IPS DF 4.7 (cell line): ENCODE measurements at regions not wholly inside any gene's neighbourhood (a gene's known extent, or its start where the extent isn't known, plus 50 kb on each side); places are given as distances from the start of the nearest gene placed in this dataset.
"Not testable (repeated sequence)": the region's sequence is repeated elsewhere in the genome, so short reads cannot be mapped to it uniquely, and the experiment has no call there.

Experiments
- DNase-seq: peaks from one replicate; pipeline ENCODE4 v3.0.0-alpha.2; 2013; ENCODE audit warnings: low spot score; ENCODE audit errors: extremely low read depth

GRCh38 chr4:85018983-85019382 lies 52.5 kb upstream of the WDFY3 start:
- no peak for DNase-seq

GRCh38 chr4:85019411-85019810 lies 52.9 kb upstream of the WDFY3 start:
- no peak for DNase-seq

- DNase-seq, result no peak
Measured at GRCh38 chr4:85024671-85025070, 58.2 kb upstream of the WDFY3 start.

- no peak for DNase-seq
Measured at GRCh38 chr4:85028910-85029309, 62.4 kb upstream of the WDFY3 start.

GRCh38 chr4:85029453-85029852 lies 63.0 kb upstream of the WDFY3 start:
- no peak for DNase-seq

GRCh38 chr4:85030156-85030555 lies 63.7 kb upstream of the WDFY3 start:
- DNase-seq, result no peak

- DNase-seq, result not testable (repeated sequence)
Measured at GRCh38 chr4:85033838-85034237, 67.3 kb upstream of the WDFY3 start.

- no peak for DNase-seq
Measured at GRCh38 chr4:85039526-85039925, 73.0 kb upstream of the WDFY3 start.

GRCh38 chr4:85043812-85044496 lies 77.5 kb upstream of the WDFY3 start:
- DNase-seq, result not testable (repeated sequence)

GRCh38 chr4:85050736-85051135 lies 84.2 kb upstream of the WDFY3 start:
- no peak for DNase-seq

GRCh38 chr4:85051526-85051925 lies 85.0 kb upstream of the WDFY3 start:
- no peak for DNase-seq

GRCh38 chr4:85054925-85055324 lies 88.4 kb upstream of the WDFY3 start:
- not testable (repeated sequence) for DNase-seq

GRCh38 chr4:85058551-85058950 lies 92.1 kb upstream of the WDFY3 start:
- no peak for DNase-seq

GRCh38 chr4:85061974-85062373 lies 95.5 kb upstream of the WDFY3 start:
- no peak for DNase-seq

- DNase-seq, result no peak
Measured at GRCh38 chr4:85062466-85062865, 96.0 kb upstream of the WDFY3 start.

- no peak for DNase-seq
Measured at GRCh38 chr4:85067342-85067741, 100.9 kb upstream of the WDFY3 start.

GRCh38 chr4:85078016-85078415 lies 111.5 kb upstream of the WDFY3 start:
- no peak for DNase-seq

GRCh38 chr4:85081196-85081595 lies 114.7 kb upstream of the WDFY3 start:
- DNase-seq, result no peak

- peak; percentile 30 for DNase-seq
Measured at GRCh38 chr4:85084371-85085094, 118.0 kb upstream of the WDFY3 start.

- no peak for DNase-seq
Measured at GRCh38 chr4:85086721-85087120, 120.2 kb upstream of the WDFY3 start.

- no peak for DNase-seq
Measured at GRCh38 chr4:85092536-85092935, 126.0 kb upstream of the WDFY3 start.

GRCh38 chr4:85092943-85093342 lies 126.5 kb upstream of the WDFY3 start:
- no peak for DNase-seq

- DNase-seq, result no peak
Measured at GRCh38 chr4:85094735-85095134, 128.2 kb upstream of the WDFY3 start.
